Astrocyte (in vitro differentiated cells and primary cell): ENCODE measurements at regions not wholly inside any gene's neighbourhood (a gene's known extent, or its start where the extent isn't known, plus 50 kb on each side); places are given as distances from the start of the nearest gene placed in this dataset.

ENCODE experiments used
- DNase-seq: peaks from one replicate; pipeline ENCODE4 v3.0.0-alpha.2; 2010; ENCODE audit warnings: low read depth
- FAIRE-seq: peaks from 2 replicates; lab custom pipeline; 2011; peaks lifted over from hg19 to GRCh38; lab: Jason Lieb, UNC
- H2AFZ ChIP-seq: 2 replicates; pipeline ENCODE4 v1.6.0; 2012; ENCODE audit warnings: low read depth, low read length, inconsistent platforms
- H3K27ac ChIP-seq: 2 replicates; pipeline ENCODE4 v1.5.1; 2011; ENCODE audit warnings: low read depth, low read length, inconsistent platforms
- H3K27me3 ChIP-seq: 2 replicates; pipeline ENCODE4 v1.6.0; 2011; ENCODE audit warnings: low read length, inconsistent platforms; ENCODE audit not compliant: insufficient read depth
- H3K36me3 ChIP-seq: 2 replicates; pipeline ENCODE4 v1.5.1; 2011; ENCODE audit warnings: low read length, inconsistent platforms; ENCODE audit not compliant: insufficient read depth
- H3K4me1 ChIP-seq: 2 replicates; pipeline ENCODE4 v1.5.1; 2011; ENCODE audit warnings: low read length, inconsistent platforms; ENCODE audit not compliant: insufficient read depth
- H3K4me2 ChIP-seq: 2 replicates; pipeline ENCODE4 v1.6.0; 2012; ENCODE audit warnings: low read length, inconsistent platforms
- H3K4me3 ChIP-seq: 2 replicates; pipeline ENCODE4 v1.5.1; 2011; ENCODE audit warnings: low read depth, mild to moderate bottlenecking, low read length, inconsistent platforms; ENCODE audit not compliant: insufficient read depth
- H3K79me2 ChIP-seq: 2 replicates; pipeline ENCODE4 v1.6.0; 2012; ENCODE audit warnings: mild to moderate bottlenecking, low read length, inconsistent platforms; ENCODE audit not compliant: insufficient read depth
- H3K9ac ChIP-seq: 2 replicates; pipeline ENCODE4 v1.6.0; 2012; ENCODE audit warnings: mild to moderate bottlenecking, low read length, inconsistent platforms
- H3K9me3 ChIP-seq: 2 replicates; pipeline ENCODE4 v1.5.1; 2012; ENCODE audit warnings: low read depth, mild to moderate bottlenecking, low read length, inconsistent platforms; ENCODE audit not compliant: insufficient read depth
- H4K20me1 ChIP-seq: 2 replicates; pipeline ENCODE4 v1.6.0; 2012; ENCODE audit warnings: low read length, inconsistent platforms; ENCODE audit not compliant: insufficient read depth
- H3K27ac Mint-ChIP-seq: one replicate; pipeline ENCODE4 v1.8.0; 2021; ENCODE audit warnings: mild to moderate bottlenecking, mixed read lengths; ENCODE audit not compliant: unreplicated experiment
- H3K27me3 Mint-ChIP-seq: one replicate; pipeline ENCODE4 v1.8.0; 2021; ENCODE audit warnings: low read depth, mixed read lengths; ENCODE audit not compliant: unreplicated experiment
- H3K36me3 Mint-ChIP-seq: one replicate; pipeline ENCODE4 v1.8.0; 2021; ENCODE audit warnings: low read depth, mixed read lengths; ENCODE audit not compliant: unreplicated experiment
- H3K4me1 Mint-ChIP-seq: one replicate; pipeline ENCODE4 v1.8.0; 2021; ENCODE audit warnings: low read depth, mixed read lengths; ENCODE audit not compliant: unreplicated experiment
- H3K4me3 Mint-ChIP-seq: one replicate; pipeline ENCODE4 v1.8.0; 2021; ENCODE audit warnings: mild to moderate bottlenecking, moderate library complexity, mixed read lengths; ENCODE audit not compliant: unreplicated experiment
- H3K9me3 Mint-ChIP-seq: one replicate; pipeline ENCODE4 v1.8.0; 2021; ENCODE audit warnings: mild to moderate bottlenecking, mixed read lengths; ENCODE audit not compliant: unreplicated experiment
- CTCF ChIP-seq: IDR thresholded peaks from 2 replicates; pipeline ENCODE4 v1.5.1; 2011; ENCODE audit warnings: low read depth, mild to moderate bottlenecking, inconsistent platforms, low read length, moderate library complexity; ENCODE audit not compliant: insufficient read depth
- EZH2 ChIP-seq: IDR thresholded peaks from 2 replicates; pipeline ENCODE4 v1.6.1; 2012; ENCODE audit warnings: mild to moderate bottlenecking, low read length, inconsistent platforms; ENCODE audit not compliant: insufficient read depth

- Mint-ChIP-seq H3K27me3 (no peaks in the 10 kb centered on the region), H3K27ac (peak overlapping the region; percentile 73), H3K4me1 (peaks cover 4% of the 10 kb centered on the region), H3K4me3 (no peak overlapping the region), H3K9me3 (no peaks in the 10 kb centered on the region), H3K36me3 (no peaks in the 10 kb centered on the region)
- Histone ChIP-seq H3K4me2 (no peak overlapping the region), H3K4me3 (no peak overlapping the region), H3K36me3 (no peaks in the 10 kb centered on the region), H3K4me1 (no peaks in the 10 kb centered on the region), H3K27me3 (no peaks in the 10 kb centered on the region), H2AFZ (no peak overlapping the region), H3K27ac (no peak overlapping the region), H4K20me1 (no peaks in the 10 kb centered on the region), H3K79me2 (no peaks in the 10 kb centered on the region), H3K9me3 (no peaks in the 10 kb centered on the region), H3K9ac (no peak overlapping the region)
- TF ChIP-seq EZH2 (no peak), CTCF (no peak)
- FAIRE-seq, result no peak
- DNase-seq, result no peak
These were observed 725.1 kb downstream of the SORCS1 start for GRCh38 chr10:106439366-106439765.

- Histone ChIP-seq H3K9me3 (no peaks in the 10 kb centered on the region), H3K4me2 (no peak overlapping the region), H3K27ac (no peak overlapping the region), H3K9ac (no peak overlapping the region), H2AFZ (no peak overlapping the region), H3K4me1 (no peaks in the 10 kb centered on the region), H3K79me2 (no peaks in the 10 kb centered on the region), H3K27me3 (no peaks in the 10 kb centered on the region), H3K4me3 (no peak overlapping the region), H3K36me3 (no peaks in the 10 kb centered on the region), H4K20me1 (no peaks in the 10 kb centered on the region)
- Mint-ChIP-seq H3K4me3 (no peak overlapping the region), H3K27ac (no peak overlapping the region), H3K27me3 (no peaks in the 10 kb centered on the region), H3K36me3 (no peaks in the 10 kb centered on the region), H3K9me3 (no peaks in the 10 kb centered on the region), H3K4me1 (peaks cover 4% of the 10 kb centered on the region)
- TF ChIP-seq CTCF, result no peak
- TF ChIP-seq EZH2, result no peak
- no peak for FAIRE-seq
- DNase-seq, result no peak
These were observed 726.1 kb downstream of the SORCS1 start for GRCh38 chr10:106438386-106438785.

- Mint-ChIP-seq H3K9me3 (peaks cover 3% of the 10 kb centered on the region), H3K27me3 (no peaks in the 10 kb centered on the region), H3K4me3 (no peak overlapping the region), H3K4me1 (peaks cover 4% of the 10 kb centered on the region), H3K27ac (no peak overlapping the region), H3K36me3 (no peaks in the 10 kb centered on the region)
- Histone ChIP-seq H3K27me3 (no peaks in the 10 kb centered on the region), H3K4me1 (no peaks in the 10 kb centered on the region), H3K36me3 (no peaks in the 10 kb centered on the region), H3K27ac (no peak overlapping the region), H3K4me3 (no peak overlapping the region), H3K79me2 (no peaks in the 10 kb centered on the region), H3K9ac (no peak overlapping the region), H3K4me2 (no peak overlapping the region), H2AFZ (no peak overlapping the region), H3K9me3 (no peaks in the 10 kb centered on the region), H4K20me1 (no peaks in the 10 kb centered on the region)
- peak; percentile 48 for DNase-seq
- FAIRE-seq, result no peak
- TF ChIP-seq CTCF (no peak), EZH2 (no peak)
These were observed 728.3 kb downstream of the SORCS1 start for GRCh38 chr10:106436123-106436715.
